ENCODE measurements at regions not wholly inside any gene's neighbourhood (a gene's known extent, or its start where the extent isn't known, plus 50 kb on each side); places are given as distances from the start of the nearest gene placed in this dataset.

DNA sequence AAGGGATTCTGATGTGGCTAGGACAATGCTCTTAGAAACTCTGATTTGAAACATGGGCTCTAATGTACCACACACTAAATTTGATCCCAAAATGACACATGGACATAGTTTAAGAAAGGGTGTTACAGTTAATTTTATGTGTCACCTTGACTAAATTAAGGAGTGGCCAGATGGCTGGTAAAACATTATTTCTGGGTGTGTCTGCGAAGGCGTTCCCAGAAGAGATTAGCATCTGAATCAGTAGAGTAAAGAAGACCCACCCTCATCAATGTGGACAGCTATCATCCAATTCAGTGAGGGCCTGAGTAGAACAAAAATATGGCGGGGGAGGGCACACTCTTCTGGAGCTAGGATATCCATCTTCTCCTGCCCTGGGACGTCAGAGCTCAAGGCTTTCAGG is 283.1 kb upstream of the CHAC2 start:
- TF ChIP-seq, protein P1, sequence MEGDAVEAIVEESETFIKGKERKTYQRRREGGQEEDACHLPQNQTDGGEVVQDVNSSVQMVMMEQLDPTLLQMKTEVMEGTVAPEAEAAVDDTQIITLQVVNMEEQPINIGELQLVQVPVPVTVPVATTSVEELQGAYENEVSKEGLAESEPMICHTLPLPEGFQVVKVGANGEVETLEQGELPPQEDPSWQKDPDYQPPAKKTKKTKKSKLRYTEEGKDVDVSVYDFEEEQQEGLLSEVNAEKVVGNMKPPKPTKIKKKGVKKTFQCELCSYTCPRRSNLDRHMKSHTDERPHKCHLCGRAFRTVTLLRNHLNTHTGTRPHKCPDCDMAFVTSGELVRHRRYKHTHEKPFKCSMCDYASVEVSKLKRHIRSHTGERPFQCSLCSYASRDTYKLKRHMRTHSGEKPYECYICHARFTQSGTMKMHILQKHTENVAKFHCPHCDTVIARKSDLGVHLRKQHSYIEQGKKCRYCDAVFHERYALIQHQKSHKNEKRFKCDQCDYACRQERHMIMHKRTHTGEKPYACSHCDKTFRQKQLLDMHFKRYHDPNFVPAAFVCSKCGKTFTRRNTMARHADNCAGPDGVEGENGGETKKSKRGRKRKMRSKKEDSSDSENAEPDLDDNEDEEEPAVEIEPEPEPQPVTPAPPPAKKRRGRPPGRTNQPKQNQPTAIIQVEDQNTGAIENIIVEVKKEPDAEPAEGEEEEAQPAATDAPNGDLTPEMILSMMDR (IDR thresholded peaks at IDR 0.05), result no peak
- Mint-ChIP-seq H3K9me3 (ENCODE audit: unreplicated experiment) (peaks cover 3% of the 10 kb centered on the region), H3K4me1 (ENCODE audit: unreplicated experiment) (no peaks in the 10 kb centered on the region), H3K4me3 (ENCODE audit: unreplicated experiment) (no peak overlapping the region), H3K27ac (ENCODE audit: unreplicated experiment) (no peak overlapping the region), H3K27me3 (ENCODE audit: unreplicated experiment) (no peaks in the 10 kb centered on the region), H3K36me3 (ENCODE audit: unreplicated experiment) (no peaks in the 10 kb centered on the region)
- DNase-seq (ENCODE audit: extremely low spot score, unreplicated experiment), result no peak

DNA sequence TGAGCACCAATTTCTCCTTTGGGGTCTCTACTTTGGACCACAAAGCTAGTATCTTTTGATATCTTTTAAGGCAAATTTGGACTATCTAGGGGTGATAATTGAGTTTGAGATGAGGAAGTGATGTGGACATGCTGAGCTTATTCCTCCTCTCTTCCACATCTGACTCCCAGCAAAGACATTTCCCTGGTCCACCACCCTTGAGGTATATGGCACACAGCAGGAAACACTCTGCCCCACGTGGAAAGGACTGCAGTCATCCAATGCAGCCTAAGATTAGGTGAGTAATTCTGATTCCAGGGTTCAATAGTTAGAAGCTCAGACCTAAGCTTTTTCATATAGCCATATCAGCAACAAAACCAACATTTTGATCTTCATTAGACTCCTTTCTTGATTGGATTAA is 290.1 kb upstream of the CHAC2 start:
- peak; percentile 30 for DNase-seq (ENCODE audit: extremely low spot score, unreplicated experiment)
- H3K4me3 Mint-ChIP-seq (ENCODE audit: unreplicated experiment), result no peak overlapping the region
- H3K36me3 Mint-ChIP-seq (ENCODE audit: unreplicated experiment), result no peaks in the 10 kb centered on the region
- H3K27me3 Mint-ChIP-seq (ENCODE audit: unreplicated experiment), result no peaks in the 10 kb centered on the region
- TF ChIP-seq, protein P1 (IDR thresholded peaks at IDR 0.05), result no peak
- H3K27ac Mint-ChIP-seq (ENCODE audit: unreplicated experiment), result no peak overlapping the region
- H3K9me3 Mint-ChIP-seq (ENCODE audit: unreplicated experiment), result peaks cover 3% of the 10 kb centered on the region
- H3K4me1 Mint-ChIP-seq (ENCODE audit: unreplicated experiment), result peaks cover 5% of the 10 kb centered on the region

DNA sequence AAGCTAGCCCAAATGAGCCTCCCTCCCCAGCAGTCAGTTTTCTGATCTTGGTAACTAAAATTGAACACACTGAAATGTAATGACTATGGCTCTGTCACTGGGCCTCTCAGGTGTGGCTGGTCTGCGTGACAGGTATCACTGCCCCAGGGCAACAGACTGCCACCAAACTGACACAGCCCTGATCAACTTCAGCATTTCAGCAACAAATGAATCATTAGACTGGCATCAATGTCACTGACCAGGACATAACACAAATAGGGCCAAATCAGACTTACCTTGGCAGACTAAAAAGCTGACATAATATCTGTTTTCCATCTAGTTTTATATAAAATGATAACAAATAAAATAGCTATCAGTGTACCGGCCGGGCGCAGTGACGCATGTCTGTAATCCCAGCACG is 290.8 kb upstream of the CHAC2 start:
- TF ChIP-seq, protein P1 (IDR thresholded peaks at IDR 0.05), result no peak
- Mint-ChIP-seq H3K4me3 (ENCODE audit: unreplicated experiment) (no peak overlapping the region), H3K27ac (ENCODE audit: unreplicated experiment) (no peak overlapping the region), H3K9me3 (ENCODE audit: unreplicated experiment) (no peaks in the 10 kb centered on the region), H3K4me1 (ENCODE audit: unreplicated experiment) (peaks cover 5% of the 10 kb centered on the region), H3K27me3 (ENCODE audit: unreplicated experiment) (no peaks in the 10 kb centered on the region), H3K36me3 (ENCODE audit: unreplicated experiment) (no peaks in the 10 kb centered on the region)
- DNase-seq (ENCODE audit: extremely low spot score, unreplicated experiment), result peak; percentile 27

DNA sequence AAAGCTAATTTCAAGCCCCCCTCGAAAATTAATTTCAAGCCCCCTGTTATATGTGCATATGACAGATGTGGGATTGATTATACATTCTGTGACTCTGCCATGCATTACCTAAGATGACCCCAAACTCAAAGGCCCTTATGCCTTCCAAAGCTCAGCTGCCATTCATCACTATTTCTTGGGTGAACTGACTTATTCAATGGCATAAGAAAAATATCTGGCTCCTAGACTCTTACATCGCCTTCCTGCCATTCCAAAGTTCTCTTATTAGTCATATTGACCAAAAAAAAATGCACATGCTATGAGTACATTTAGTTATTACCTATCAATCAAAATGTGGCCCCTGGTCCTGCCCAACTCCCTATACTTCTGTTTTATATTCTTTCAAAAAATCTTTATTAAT is 291.8 kb upstream of the CHAC2 start:
- Mint-ChIP-seq H3K27me3 (ENCODE audit: unreplicated experiment) (no peaks in the 10 kb centered on the region), H3K9me3 (ENCODE audit: unreplicated experiment) (no peaks in the 10 kb centered on the region), H3K4me1 (ENCODE audit: unreplicated experiment) (peaks cover 5% of the 10 kb centered on the region), H3K36me3 (ENCODE audit: unreplicated experiment) (no peaks in the 10 kb centered on the region), H3K4me3 (ENCODE audit: unreplicated experiment) (no peak overlapping the region), H3K27ac (ENCODE audit: unreplicated experiment) (no peak overlapping the region)
- DNase-seq (ENCODE audit: extremely low spot score, unreplicated experiment), result no peak
- TF ChIP-seq, protein P1 (IDR thresholded peaks at IDR 0.05), result no peak

DNA sequence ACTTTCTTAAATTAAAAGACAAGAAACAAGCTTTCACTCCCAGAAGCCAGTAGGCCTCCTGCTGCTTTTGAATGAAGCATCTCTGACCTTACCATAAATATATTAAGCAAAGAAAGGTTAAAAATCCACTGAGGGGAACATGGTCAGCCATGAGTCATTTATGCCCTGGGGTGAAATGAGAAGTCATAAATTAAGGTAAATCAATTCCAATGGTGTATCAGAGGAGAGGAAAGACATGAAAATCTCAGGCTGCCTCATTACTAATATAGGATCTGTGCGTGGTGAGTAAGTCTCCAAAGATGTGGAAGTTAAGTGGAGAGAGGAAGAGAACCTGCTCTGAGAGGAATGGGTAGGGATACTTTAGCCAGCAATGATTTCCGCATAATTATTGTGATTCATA is 292.3 kb upstream of the CHAC2 start:
- Mint-ChIP-seq H3K4me3 (ENCODE audit: unreplicated experiment) (no peak overlapping the region), H3K36me3 (ENCODE audit: unreplicated experiment) (no peaks in the 10 kb centered on the region), H3K27ac (ENCODE audit: unreplicated experiment) (no peak overlapping the region), H3K27me3 (ENCODE audit: unreplicated experiment) (no peaks in the 10 kb centered on the region), H3K9me3 (ENCODE audit: unreplicated experiment) (no peaks in the 10 kb centered on the region), H3K4me1 (ENCODE audit: unreplicated experiment) (peaks cover 5% of the 10 kb centered on the region)
- TF ChIP-seq, protein P1 (IDR thresholded peaks at IDR 0.05), result no peak
- DNase-seq (ENCODE audit: extremely low spot score, unreplicated experiment), result no peak
